ENCODE measurements at regions not wholly inside any gene's neighbourhood (a gene's known extent, or its start where the extent isn't known, plus 50 kb on each side); places are given as distances from the start of the nearest gene placed in this dataset.

DNA sequence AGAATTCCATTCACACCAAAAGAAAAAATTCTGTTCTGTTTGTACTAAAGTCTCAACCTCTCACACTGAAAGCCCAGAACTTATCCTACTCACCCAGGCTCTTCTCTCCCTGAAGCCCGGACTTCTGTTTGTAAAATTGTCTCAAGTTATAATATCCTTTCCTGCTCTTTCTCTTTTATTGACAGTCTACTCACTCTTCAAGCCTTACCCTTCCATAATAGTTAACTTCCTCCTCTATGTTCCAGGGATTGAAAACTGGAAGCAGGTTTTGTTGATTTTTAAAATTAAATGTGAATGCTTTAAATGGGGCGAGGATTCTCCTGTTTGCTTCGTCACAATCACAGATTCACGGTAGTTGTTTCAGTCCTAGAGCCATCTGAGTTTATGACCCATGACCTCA, 51.7 kb upstream of the CCDC112 start:
- TF ChIP-seq, protein P1, sequence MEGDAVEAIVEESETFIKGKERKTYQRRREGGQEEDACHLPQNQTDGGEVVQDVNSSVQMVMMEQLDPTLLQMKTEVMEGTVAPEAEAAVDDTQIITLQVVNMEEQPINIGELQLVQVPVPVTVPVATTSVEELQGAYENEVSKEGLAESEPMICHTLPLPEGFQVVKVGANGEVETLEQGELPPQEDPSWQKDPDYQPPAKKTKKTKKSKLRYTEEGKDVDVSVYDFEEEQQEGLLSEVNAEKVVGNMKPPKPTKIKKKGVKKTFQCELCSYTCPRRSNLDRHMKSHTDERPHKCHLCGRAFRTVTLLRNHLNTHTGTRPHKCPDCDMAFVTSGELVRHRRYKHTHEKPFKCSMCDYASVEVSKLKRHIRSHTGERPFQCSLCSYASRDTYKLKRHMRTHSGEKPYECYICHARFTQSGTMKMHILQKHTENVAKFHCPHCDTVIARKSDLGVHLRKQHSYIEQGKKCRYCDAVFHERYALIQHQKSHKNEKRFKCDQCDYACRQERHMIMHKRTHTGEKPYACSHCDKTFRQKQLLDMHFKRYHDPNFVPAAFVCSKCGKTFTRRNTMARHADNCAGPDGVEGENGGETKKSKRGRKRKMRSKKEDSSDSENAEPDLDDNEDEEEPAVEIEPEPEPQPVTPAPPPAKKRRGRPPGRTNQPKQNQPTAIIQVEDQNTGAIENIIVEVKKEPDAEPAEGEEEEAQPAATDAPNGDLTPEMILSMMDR (conservative IDR thresholded peaks at IDR 0.05; ENCODE audit: control insufficient read depth, insufficient read depth, low read depth, low read length): no peak
- no peak for DNase-seq (ENCODE audit: low read depth)
- H3K4me3 ChIP-seq (ENCODE audit: control insufficient read depth, low read depth, low read length): no peak overlapping the region
